Mesenchymal stem cell (in vitro differentiated cells and primary cell): ENCODE measurements at regions not wholly inside any gene's neighbourhood (a gene's known extent, or its start where the extent isn't known, plus 50 kb on each side); places are given as distances from the start of the nearest gene placed in this dataset.
"Not testable (repeated sequence)": the region's sequence is repeated elsewhere in the genome, so short reads cannot be mapped to it uniquely, and the experiment has no call there.

ENCODE experiments used
- DNase-seq: peaks from one replicate; pipeline ENCODE4 v3.0.0-alpha.2; 2013
- H2AFZ ChIP-seq: one replicate; pipeline ENCODE4 v1.6.1; 2013; ENCODE audit warnings: low read depth, mild to moderate bottlenecking, control low read depth, inconsistent platforms, low read length, moderate library complexity
- H2AK5ac ChIP-seq: 2 replicates; pipeline ENCODE4 v1.6.1; 2013; ENCODE audit warnings: low read length, moderate library complexity, mild to moderate bottlenecking, inconsistent platforms; ENCODE audit not compliant: severe bottlenecking
- H2BK120ac ChIP-seq: one replicate; pipeline ENCODE4 v1.6.1; 2013; ENCODE audit warnings: low read depth, mild to moderate bottlenecking, inconsistent platforms, low read length, moderate library complexity
- H2BK12ac ChIP-seq, 2 experiments: one replicate each; pipeline ENCODE4 v1.6.1; 2013; ENCODE audit warnings: inconsistent platforms in 2 of 2, low read length in 2 of 2, mild to moderate bottlenecking in 2 of 2, moderate library complexity in 2 of 2, control low read depth in 1 of 2
- H2BK15ac ChIP-seq: one replicate; pipeline ENCODE4 v1.6.1; 2013; ENCODE audit warnings: mild to moderate bottlenecking, low read depth, inconsistent platforms; ENCODE audit not compliant: poor library complexity, severe bottlenecking
- H2BK5ac ChIP-seq: 2 replicates; pipeline ENCODE4 v1.6.1; 2013; ENCODE audit warnings: low read depth, mild to moderate bottlenecking, low read length, control low read depth, inconsistent platforms; ENCODE audit not compliant: poor library complexity, severe bottlenecking
- H3K14ac ChIP-seq, 2 experiments: one replicate each; pipeline ENCODE4 v1.6.1; 2013; ENCODE audit warnings: inconsistent platforms in 2 of 2, low read length in 2 of 2, control low read depth in 1 of 2, mild to moderate bottlenecking in 1 of 2, moderate library complexity in 1 of 2
- H3K18ac ChIP-seq, 2 experiments: one replicate each; pipeline ENCODE4 v1.6.1; 2013; ENCODE audit warnings: inconsistent platforms in 2 of 2, low read length in 2 of 2, control low read depth in 1 of 2, low read depth in 1 of 2, mild to moderate bottlenecking in 1 of 2
- H3K23ac ChIP-seq, 2 experiments: one replicate each; pipeline ENCODE4 v1.6.1; 2013; ENCODE audit warnings: inconsistent platforms in 2 of 2, low read length in 2 of 2, mild to moderate bottlenecking in 2 of 2, moderate library complexity in 2 of 2, control low read depth in 1 of 2
- H3K27ac ChIP-seq: 2 replicates; pipeline ENCODE4 v1.5.1; 2013; ENCODE audit warnings: mild to moderate bottlenecking, moderate library complexity, low read length, control low read depth, inconsistent platforms; ENCODE audit not compliant: poor library complexity, severe bottlenecking
- H3K27me3 ChIP-seq, 2 experiments: 2 replicates each; pipeline versions ENCODE4 v1.6.1 to v1.7.0; 2013; ENCODE audit warnings: low read length in 2 of 2, mild to moderate bottlenecking in 2 of 2, moderate library complexity in 2 of 2, control low read depth in 1 of 2, inconsistent platforms in 1 of 2; ENCODE audit not compliant: control insufficient read depth in 1 of 2, insufficient read depth in 1 of 2
- H3K36me3 ChIP-seq, 2 experiments: 2 replicates each; pipeline versions ENCODE4 v1.6.1 to v1.7.0; 2013; ENCODE audit warnings: low read length in 2 of 2, control low read depth in 1 of 2, inconsistent platforms in 1 of 2, low read depth in 1 of 2, mild to moderate bottlenecking in 1 of 2; ENCODE audit not compliant: insufficient read depth in 2 of 2, control insufficient read depth in 1 of 2
- H3K4ac ChIP-seq, 2 experiments: one replicate each; pipeline ENCODE4 v1.6.1; 2013; ENCODE audit warnings: inconsistent platforms in 2 of 2, low read length in 2 of 2, mild to moderate bottlenecking in 2 of 2, moderate library complexity in 2 of 2, control low read depth in 1 of 2, low read depth in 1 of 2
- H3K4me1 ChIP-seq: 2 replicates; pipeline ENCODE4 v1.6.1; 2013; ENCODE audit warnings: low read depth, low read length, control low read depth; ENCODE audit not compliant: control insufficient read depth, insufficient read depth
- H3K4me2 ChIP-seq: 2 replicates; pipeline ENCODE4 v1.6.1; 2013; ENCODE audit warnings: low read length, mild to moderate bottlenecking, inconsistent platforms; ENCODE audit not compliant: poor library complexity, severe bottlenecking
- H3K4me3 ChIP-seq, 2 experiments: 2 replicates each; pipeline versions ENCODE4 v1.5.1 to v1.7.0; 2013; ENCODE audit warnings: low read length in 2 of 2, mild to moderate bottlenecking in 2 of 2, control low read depth in 1 of 2, low read depth in 1 of 2; ENCODE audit not compliant: insufficient read depth in 1 of 2
- H3K79me1 ChIP-seq: replicated peaks from 2 replicates; pipeline ENCODE4 v1.6.1; 2013; ENCODE audit warnings: mild to moderate bottlenecking, control low read depth, low read length, inconsistent platforms; ENCODE audit not compliant: poor library complexity, severe bottlenecking
- H3K9ac ChIP-seq: 2 replicates; pipeline ENCODE4 v1.7.0; 2013; ENCODE audit warnings: mild to moderate bottlenecking, low read length, moderate library complexity
- H3K9me3 ChIP-seq: 2 replicates; pipeline ENCODE4 v1.7.0; 2013; ENCODE audit warnings: mild to moderate bottlenecking, low read length; ENCODE audit not compliant: control insufficient read depth
- H4K8ac ChIP-seq: one replicate; pipeline ENCODE4 v1.6.1; 2013; ENCODE audit warnings: inconsistent platforms, mild to moderate bottlenecking, low read length, moderate library complexity
- H4K91ac ChIP-seq: one replicate; pipeline ENCODE4 v1.6.1; 2013; ENCODE audit warnings: mild to moderate bottlenecking, low read length, inconsistent platforms
- WGBS: methylation state at CpG from one replicate; pipeline ENCODE4 v1.1.7; 2013; ENCODE audit warnings: mixed read lengths; 5-methylcytosine and 5-hydroxymethylcytosine counted together

DNA sequence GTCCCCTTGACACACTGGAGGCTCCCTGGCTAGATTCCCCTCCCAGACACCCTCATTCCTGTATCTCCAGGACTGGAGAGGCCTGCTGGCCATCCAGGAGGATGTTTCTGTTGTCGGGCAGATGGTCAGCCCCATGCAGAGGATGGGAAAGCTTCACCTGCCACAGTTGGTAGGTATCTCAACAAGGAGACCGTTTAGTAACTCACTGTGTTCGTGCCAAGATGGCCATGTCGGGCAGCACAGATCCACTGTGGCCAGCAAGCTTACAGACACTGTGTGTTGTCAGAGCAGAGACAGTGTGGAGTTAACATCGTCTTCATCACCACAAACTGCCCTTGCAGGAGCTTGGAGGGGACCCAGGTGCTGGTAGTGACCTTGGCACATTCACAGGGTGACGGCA lies 390.9 kb downstream of the SEC14L1 start:
- Histone ChIP-seq H3K79me1 (no peaks in the 10 kb centered on the region), H2BK12ac (no peak overlapping the region), H3K36me3 (no peaks in the 10 kb centered on the region), H3K9ac (no peak overlapping the region), H3K18ac (no peak overlapping the region), H3K4me2 (no peak overlapping the region), H3K4me3 (no peak overlapping the region), H3K9me3 (peaks cover 6% of the 10 kb centered on the region), H3K14ac (no peak overlapping the region), H2AK5ac (no peak overlapping the region), H3K4me1 (peaks cover 16% of the 10 kb centered on the region), H4K91ac (no peak overlapping the region), H2BK120ac (no peak overlapping the region), H3K23ac (no peak overlapping the region), H2BK15ac (no peak overlapping the region), H3K4ac (no peak overlapping the region), H3K27ac (no peak overlapping the region), H2BK5ac (no peak overlapping the region), H4K8ac (no peak overlapping the region), H2AFZ (no peak overlapping the region), H3K27me3 (peaks cover 46 to 68% of the 10 kb centered on the region in 2 experiments)
- WGBS: 92% methylated on average over 6 of the region's 6 CpGs
- DNase-seq: no peak

DNA sequence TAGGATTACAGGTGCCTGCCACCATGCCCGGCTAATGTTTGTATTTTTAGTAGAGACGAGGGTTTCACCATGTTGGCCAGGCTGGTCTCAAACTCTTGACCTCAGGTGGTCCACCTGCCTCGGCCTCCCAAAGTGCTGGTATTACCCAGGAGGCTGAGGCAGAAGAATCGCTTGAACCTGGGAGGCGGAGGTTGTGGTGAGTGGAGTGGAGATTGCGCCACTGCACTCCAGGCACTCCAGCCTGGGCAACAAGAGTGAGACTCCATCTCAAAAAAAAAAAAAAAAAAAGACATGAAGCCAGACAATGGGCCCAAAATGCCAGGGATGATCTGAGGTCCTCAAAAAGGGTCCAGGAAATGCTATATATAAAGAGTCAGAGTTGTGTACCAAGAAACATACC lies 392.9 kb downstream of the SEC14L1 start:
- not testable (repeated sequence) for H3K23ac ChIP-seq, H3K4me1 ChIP-seq, DNase-seq, H3K18ac ChIP-seq, H3K9me3 ChIP-seq, H3K14ac ChIP-seq, H3K36me3 ChIP-seq, H3K79me1 ChIP-seq, H2BK15ac ChIP-seq, H3K4ac ChIP-seq, H2BK12ac ChIP-seq, H3K27ac ChIP-seq, H2BK5ac ChIP-seq, H4K8ac ChIP-seq, H2AK5ac ChIP-seq, H4K91ac ChIP-seq, H3K4me3 ChIP-seq, H2AFZ ChIP-seq, H2BK120ac ChIP-seq, H3K4me2 ChIP-seq, H3K9ac ChIP-seq
- 85% methylated on average over 4 of the region's 6 CpGs for WGBS
- peaks cover 40 to 63% of the 10 kb centered on the region in 2 experiments for H3K27me3 ChIP-seq

GRCh38 chr17:77534137-77534536 lies 393.4 kb downstream of the SEC14L1 start:
- Histone ChIP-seq H3K36me3 (no peaks in the 10 kb centered on the region), H3K4me2 (no peak overlapping the region), H3K23ac (no peak overlapping the region), H3K4me3 (no peak overlapping the region), H3K9me3 (peaks cover 6% of the 10 kb centered on the region), H3K27ac (no peak overlapping the region), H2AFZ (no peak overlapping the region), H2AK5ac (no peak overlapping the region), H2BK12ac (no peak overlapping the region), H3K4me1 (no peaks in the 10 kb centered on the region), H4K8ac (no peak overlapping the region), H4K91ac (no peak overlapping the region), H2BK5ac (no peak overlapping the region), H3K27me3 (peaks cover 37 to 58% of the 10 kb centered on the region in 2 experiments), H2BK120ac (no peak overlapping the region), H3K14ac (no peak overlapping the region), H3K9ac (no peak overlapping the region), H3K79me1 (no peaks in the 10 kb centered on the region), H3K18ac (no peak overlapping the region), H2BK15ac (no peak overlapping the region), H3K4ac (no peak overlapping the region)
- WGBS: 93% methylated on average over 4 of the region's 5 CpGs
- no peak for DNase-seq

- no peak overlapping the region for H3K9ac ChIP-seq
- no peak overlapping the region for H4K8ac ChIP-seq
- DNase-seq: no peak
- H2BK5ac ChIP-seq: no peak overlapping the region
- H3K18ac ChIP-seq: no peak overlapping the region
- H3K4me2 ChIP-seq: no peak overlapping the region
- H2BK120ac ChIP-seq: no peak overlapping the region
- H3K79me1 ChIP-seq: no peaks in the 10 kb centered on the region
- no peak overlapping the region for H3K23ac ChIP-seq
- H3K4ac ChIP-seq: no peak overlapping the region
- H3K36me3 ChIP-seq: no peaks in the 10 kb centered on the region
- no peak overlapping the region for H3K27ac ChIP-seq
- no peak overlapping the region for H3K14ac ChIP-seq
- H3K4me1 ChIP-seq: no peaks in the 10 kb centered on the region
- no peak overlapping the region for H3K4me3 ChIP-seq
- H2BK15ac ChIP-seq: no peak overlapping the region
- H2AK5ac ChIP-seq: no peak overlapping the region
- H2AFZ ChIP-seq: no peak overlapping the region
- H2BK12ac ChIP-seq: no peak overlapping the region
- H4K91ac ChIP-seq: peak overlapping the region; percentile 31
- peaks cover 6% of the 10 kb centered on the region for H3K9me3 ChIP-seq
- WGBS: 79% methylated on average over 9 of the region's 10 CpGs
- H3K27me3 ChIP-seq: peaks cover 37 to 54% of the 10 kb centered on the region in 2 experiments
These were observed 394.7 kb downstream of the SEC14L1 start for GRCh38 chr17:77535435-77535834.
